Gastrocnemius medialis (tissue), 4 donors: ENCODE measurements at regions not wholly inside any gene's neighbourhood (a gene's known extent, or its start where the extent isn't known, plus 50 kb on each side); places are given as distances from the start of the nearest gene placed in this dataset.

Source experiments
- ATAC-seq, 2 donors: fragments of 150-250 bp; one replicate each; pipeline ENCODE4 v1.9.1; 2016
- DNase-seq, 2 donors: peaks; one replicate each; pipeline ENCODE4 v3.0.0-alpha.2; 2019
- H3K27ac ChIP-seq, 4 donors: fragments of 200-600 bp; sonication (generic); 1 replicate in 1 of 4; 2 replicates in 3 of 4; pipeline ENCODE4 v1.5.1; 2016 to 2018; ENCODE audit warnings: mild to moderate bottlenecking in 2 of 4, moderate library complexity in 1 of 4
- H3K27me3 ChIP-seq, 3 donors: fragments of 200-600 bp; sonication (generic) in 2 of 3; 1 replicate in 1 of 3; 2 replicates in 2 of 3; pipeline versions ENCODE4 v1.5.1 to v1.6.0; 2016 to 2019; ENCODE audit warnings: mild to moderate bottlenecking in 1 of 3, moderate library complexity in 1 of 3
- H3K36me3 ChIP-seq, 2 donors: fragments of 200-600 bp; sonication (generic) in 1 of 2; one replicate each; pipeline ENCODE4 v1.5.1; 2017 to 2018
- H3K4me1 ChIP-seq, 2 donors: fragments of 200-600 bp; sonication (generic) in 1 of 2; one replicate each; pipeline ENCODE4 v1.5.1; 2016 to 2017; ENCODE audit warnings: mild to moderate bottlenecking in 2 of 2
- H3K4me3 ChIP-seq, 4 donors: fragments of 200-600 bp; sonication (generic) in 3 of 4; 1 replicate in 1 of 4; 2 replicates in 3 of 4; pipeline ENCODE4 v1.5.1; 2016 to 2019; ENCODE audit warnings: mild to moderate bottlenecking in 2 of 4
- H3K9me3 ChIP-seq, 3 donors: fragments of 200-600 bp; sonication (generic) in 2 of 3; 1 replicate in 1 of 3; 2 replicates in 2 of 3; pipeline ENCODE4 v1.5.1; 2016 to 2019
- CTCF ChIP-seq, 5 experiments: fragments of 450-650 bp in 3 of 5; fragments of 200-600 bp in 2 of 5; sonication (generic) in 2 of 5; IDR thresholded peaks in 4 of 5; conservative IDR thresholded peaks in 1 of 5; 1 replicate in 4 of 5; 2 replicates in 1 of 5; pipeline ENCODE4 v1.5.1; 2016 to 2019; ENCODE audit warnings: antibody characterized with exemption in 5 of 5, mild to moderate bottlenecking in 3 of 5, moderate library complexity in 3 of 5
- POLR2A ChIP-seq, 2 donors: fragments of 450-650 bp; IDR thresholded peaks; one replicate each; pipeline ENCODE4 v1.6.1; 2017; ENCODE audit warnings: antibody characterized with exemption in 2 of 2, mild to moderate bottlenecking in 2 of 2, moderate library complexity in 2 of 2
- in situ Hi-C, 4 donors: fragments of 200-750 bp; cut with MboI; loops; one replicate each; pipeline versions ENCODE4 v1.15.0 to v1.8.0; 2017; ENCODE audit warnings: low sequenced_read_pairs in 4 of 4
- intact Hi-C: fragments of 100-400 bp; cut with DNase I; formaldehyde crosslinking; loops from one replicate; pipeline ENCODE4 v1.15.1; 2023; ENCODE audit warnings: low total_unique reads

DNA sequence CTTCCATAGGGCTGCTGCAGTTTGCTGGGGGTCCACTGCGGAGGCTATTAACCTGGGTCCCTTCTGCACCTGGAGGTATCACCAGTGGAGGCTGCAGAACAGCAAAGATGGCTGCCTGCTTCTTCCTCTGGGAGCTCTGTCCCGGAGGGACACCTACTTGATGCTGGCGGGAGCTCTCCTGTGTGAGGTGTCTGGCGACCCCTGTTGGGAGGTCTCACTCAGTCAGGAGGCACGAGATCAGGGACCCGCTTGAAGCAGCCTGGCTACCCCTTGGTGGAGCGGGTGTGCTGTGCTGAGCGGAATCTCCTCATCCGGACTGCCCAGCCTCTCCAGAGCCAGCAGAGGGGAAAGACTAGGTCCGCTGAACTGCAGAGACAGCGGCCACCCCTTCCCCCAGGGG, 56.0 kb upstream of the CTXND1 start:
- H3K9me3 ChIP-seq, result no peaks in the 10 kb centered on the region
- intact Hi-C loops (no loop called here), in situ Hi-C loops (no loop called here)
- TF ChIP-seq POLR2A (IDR thresholded peaks at IDR 0.05) (no peak), CTCF (IDR thresholded peaks at IDR 0.05 in 4 of 5, conservative IDR thresholded peaks at IDR 0.05 in 1 of 5) (no peak)
- H3K27ac ChIP-seq, result no peak overlapping the region
- DNase-seq, result no peak
- no peaks in the 10 kb centered on the region for H3K27me3 ChIP-seq
- no peak overlapping the region for H3K4me3 ChIP-seq
- no peaks in the 10 kb centered on the region for H3K4me1 ChIP-seq
- H3K36me3 ChIP-seq, result no peaks in the 10 kb centered on the region
- ATAC-seq, result no peak

GRCh38 chr15:80309769-80310384, 57.9 kb upstream of the CTXND1 start:
- ATAC-seq (no peak), DNase-seq (no peak)
- Histone ChIP-seq H3K4me3 (no peak overlapping the region), H3K27me3 (no peaks in the 10 kb centered on the region), H3K27ac (no peak overlapping the region), H3K36me3 (no peaks in the 10 kb centered on the region), H3K9me3 (no peaks in the 10 kb centered on the region), H3K4me1 (no peaks in the 10 kb centered on the region)
- peak in 4 of 5 experiments; percentile 29 to 42 (median 38) for TF ChIP-seq CTCF (IDR thresholded peaks at IDR 0.05 in 4 of 5, conservative IDR thresholded peaks at IDR 0.05 in 1 of 5)
- no peak for TF ChIP-seq POLR2A (IDR thresholded peaks at IDR 0.05)
- intact Hi-C loops (no loop called here), in situ Hi-C loops (no loop called here)

DNA sequence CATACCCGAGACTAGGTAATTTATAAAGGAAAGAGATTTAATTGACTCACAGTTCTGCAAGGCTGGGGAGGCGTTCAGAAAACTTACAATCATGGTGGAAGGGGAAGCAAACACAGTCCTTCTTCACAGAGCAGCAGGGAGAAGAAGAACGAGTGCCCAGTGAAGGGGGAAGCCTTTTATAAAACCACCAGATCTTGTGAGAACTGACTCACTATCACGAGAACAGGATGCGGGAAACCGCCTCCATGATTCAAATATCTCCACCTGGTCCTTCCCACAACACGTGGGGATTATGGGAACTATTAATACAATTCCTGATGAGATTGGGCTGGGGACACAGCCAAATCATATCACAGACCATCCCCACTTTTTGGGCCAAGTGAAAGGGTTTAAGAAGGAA, 58.8 kb upstream of the CTXND1 start:
- DNase-seq (no peak), ATAC-seq (no peak)
- Histone ChIP-seq H3K4me1 (no peaks in the 10 kb centered on the region), H3K4me3 (no peak overlapping the region), H3K27me3 (no peaks in the 10 kb centered on the region), H3K9me3 (no peaks in the 10 kb centered on the region), H3K36me3 (no peaks in the 10 kb centered on the region), H3K27ac (no peak overlapping the region)
- no peak for TF ChIP-seq CTCF (IDR thresholded peaks at IDR 0.05 in 4 of 5, conservative IDR thresholded peaks at IDR 0.05 in 1 of 5)
- in situ Hi-C loops (no loop called here), intact Hi-C loops (no loop called here)

GRCh38 chr15:80315289-80315987, 63.4 kb upstream of the CTXND1 start:
- DNase-seq, result no peak
- in situ Hi-C loops (no loop called here), intact Hi-C loops (no loop called here)
- no peak overlapping the region for H3K27ac ChIP-seq
- H3K9me3 ChIP-seq, result no peaks in the 10 kb centered on the region
- H3K36me3 ChIP-seq, result no peaks in the 10 kb centered on the region
- TF ChIP-seq CTCF (IDR thresholded peaks at IDR 0.05 in 4 of 5, conservative IDR thresholded peaks at IDR 0.05 in 1 of 5) (no peak), POLR2A (IDR thresholded peaks at IDR 0.05) (no peak)
- no peak overlapping the region for H3K4me3 ChIP-seq
- peaks cover 0 to 4% (median 0%) of the 10 kb centered on the region in 3 donors for H3K27me3 ChIP-seq
- peaks cover 0 to 4% of the 10 kb centered on the region in 2 donors for H3K4me1 ChIP-seq
- ATAC-seq, result no peak
